ENCODE measurements at regions not wholly inside any gene's neighbourhood (a gene's known extent, or its start where the extent isn't known, plus 50 kb on each side); places are given as distances from the start of the nearest gene placed in this dataset.

DNA sequence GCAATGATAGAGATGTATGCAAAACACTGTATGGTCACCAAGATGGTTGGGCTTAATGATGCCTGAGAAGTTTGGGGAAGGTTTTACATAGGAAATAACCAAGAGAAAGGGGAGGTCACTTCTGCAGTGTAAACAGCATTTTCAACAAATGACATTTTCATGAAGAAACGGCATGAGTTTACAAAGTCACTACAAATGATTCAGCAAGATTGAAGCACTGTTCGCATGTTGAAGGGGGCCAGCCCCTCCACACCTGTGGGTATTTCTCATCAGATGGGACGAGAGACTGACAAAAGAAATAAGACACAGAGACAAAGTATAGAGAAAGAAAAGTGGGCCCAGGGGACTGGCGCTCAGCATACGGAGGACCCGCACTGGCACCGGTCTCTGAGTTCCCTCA lies 234.1 kb upstream of the POGK start:
- DNase-seq, result no peak
- H3K36me3 ChIP-seq, result no peaks in the 10 kb centered on the region
- H3K27ac ChIP-seq, result no peak overlapping the region
- no peak for TF ChIP-seq POLR2A (IDR thresholded peaks at IDR 0.05)
- TF ChIP-seq, protein P1, sequence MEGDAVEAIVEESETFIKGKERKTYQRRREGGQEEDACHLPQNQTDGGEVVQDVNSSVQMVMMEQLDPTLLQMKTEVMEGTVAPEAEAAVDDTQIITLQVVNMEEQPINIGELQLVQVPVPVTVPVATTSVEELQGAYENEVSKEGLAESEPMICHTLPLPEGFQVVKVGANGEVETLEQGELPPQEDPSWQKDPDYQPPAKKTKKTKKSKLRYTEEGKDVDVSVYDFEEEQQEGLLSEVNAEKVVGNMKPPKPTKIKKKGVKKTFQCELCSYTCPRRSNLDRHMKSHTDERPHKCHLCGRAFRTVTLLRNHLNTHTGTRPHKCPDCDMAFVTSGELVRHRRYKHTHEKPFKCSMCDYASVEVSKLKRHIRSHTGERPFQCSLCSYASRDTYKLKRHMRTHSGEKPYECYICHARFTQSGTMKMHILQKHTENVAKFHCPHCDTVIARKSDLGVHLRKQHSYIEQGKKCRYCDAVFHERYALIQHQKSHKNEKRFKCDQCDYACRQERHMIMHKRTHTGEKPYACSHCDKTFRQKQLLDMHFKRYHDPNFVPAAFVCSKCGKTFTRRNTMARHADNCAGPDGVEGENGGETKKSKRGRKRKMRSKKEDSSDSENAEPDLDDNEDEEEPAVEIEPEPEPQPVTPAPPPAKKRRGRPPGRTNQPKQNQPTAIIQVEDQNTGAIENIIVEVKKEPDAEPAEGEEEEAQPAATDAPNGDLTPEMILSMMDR (IDR thresholded peaks at IDR 0.05), result no peak
- H3K4me1 ChIP-seq, result no peaks in the 10 kb centered on the region
- H3K4me3 ChIP-seq, result no peak overlapping the region
- H3K9me3 ChIP-seq, result no peaks in the 10 kb centered on the region
- H3K27me3 ChIP-seq, result no peaks in the 10 kb centered on the region

DNA sequence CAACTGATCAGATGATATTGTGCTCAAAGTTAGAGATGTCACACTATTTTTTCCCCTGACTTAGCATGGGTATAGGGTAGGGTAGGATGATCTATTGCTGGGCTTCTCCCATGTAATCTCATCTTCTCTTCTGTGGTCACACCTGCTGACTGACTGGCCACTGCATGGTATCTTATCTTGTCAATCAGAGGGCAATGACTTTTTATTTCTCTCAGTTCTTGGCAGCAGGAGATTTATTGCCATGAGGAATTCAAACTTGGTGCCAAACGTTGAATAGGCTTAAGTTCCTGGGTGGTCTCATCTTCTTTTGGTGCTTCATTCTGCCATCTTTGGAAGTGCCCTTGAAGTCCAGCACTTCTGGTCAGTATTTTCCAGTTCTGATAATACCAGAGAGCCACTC lies 226.4 kb upstream of the POGK start:
- H3K9me3 ChIP-seq, result no peaks in the 10 kb centered on the region
- H3K4me3 ChIP-seq, result no peak overlapping the region
- no peaks in the 10 kb centered on the region for H3K36me3 ChIP-seq
- H3K27me3 ChIP-seq, result no peaks in the 10 kb centered on the region
- no peak overlapping the region for H3K27ac ChIP-seq
- no peaks in the 10 kb centered on the region for H3K4me1 ChIP-seq
- no peak for DNase-seq
- TF ChIP-seq, protein P1 (IDR thresholded peaks at IDR 0.05), result no peak
- no peak for TF ChIP-seq POLR2A (IDR thresholded peaks at IDR 0.05)

DNA sequence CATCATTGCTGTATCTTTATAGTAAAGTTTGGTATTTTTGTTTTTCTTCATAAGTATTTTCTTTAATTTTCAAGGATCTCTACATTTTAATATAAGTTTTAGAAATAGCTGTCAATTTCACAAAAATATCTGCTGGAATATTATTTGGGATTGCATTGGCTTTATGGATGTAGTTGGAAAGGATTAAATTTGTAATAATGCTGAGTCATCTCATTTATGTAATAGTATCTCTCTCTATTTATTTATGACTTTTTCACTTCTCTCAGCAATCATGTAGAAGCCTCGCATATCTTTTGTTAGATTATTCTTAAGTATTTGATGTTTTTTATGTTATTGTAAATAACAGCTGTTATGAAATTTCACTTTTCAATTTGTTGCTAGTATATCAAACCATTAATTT lies 223.1 kb upstream of the POGK start:
- H3K27me3 ChIP-seq, result no peaks in the 10 kb centered on the region
- H3K27ac ChIP-seq, result no peak overlapping the region
- no peaks in the 10 kb centered on the region for H3K4me1 ChIP-seq
- no peaks in the 10 kb centered on the region for H3K9me3 ChIP-seq
- TF ChIP-seq, protein P1 (IDR thresholded peaks at IDR 0.05), result no peak
- TF ChIP-seq POLR2A (IDR thresholded peaks at IDR 0.05), result no peak
- no peaks in the 10 kb centered on the region for H3K36me3 ChIP-seq
- H3K4me3 ChIP-seq, result no peak overlapping the region
- no peak for DNase-seq

DNA sequence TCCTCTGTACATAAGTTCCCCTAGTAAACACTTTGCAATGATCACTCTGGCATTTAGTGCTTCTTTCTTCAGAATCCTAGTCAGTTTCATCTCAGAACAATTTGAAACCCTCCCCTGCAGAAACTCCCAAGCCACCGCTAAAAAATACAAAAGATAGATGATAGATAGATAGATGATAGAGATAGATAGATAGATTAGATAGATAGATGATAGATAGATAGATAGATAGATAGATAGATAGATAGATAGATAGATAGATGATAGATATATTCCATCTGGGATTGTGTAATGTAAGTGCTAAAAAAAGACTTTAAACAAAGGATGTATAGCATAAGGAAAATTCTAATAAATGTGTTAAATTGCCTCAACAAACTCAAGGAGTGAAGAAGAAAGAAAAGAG lies 212.6 kb upstream of the POGK start:
- H3K9me3 ChIP-seq, result no peaks in the 10 kb centered on the region
- H3K36me3 ChIP-seq, result no peaks in the 10 kb centered on the region
- H3K27ac ChIP-seq, result no peak overlapping the region
- no peaks in the 10 kb centered on the region for H3K27me3 ChIP-seq
- no peak for TF ChIP-seq POLR2A (IDR thresholded peaks at IDR 0.05)
- TF ChIP-seq, protein P1 (IDR thresholded peaks at IDR 0.05), result no peak
- no peak overlapping the region for H3K4me3 ChIP-seq
- no peaks in the 10 kb centered on the region for H3K4me1 ChIP-seq
- DNase-seq, result no peak

DNA sequence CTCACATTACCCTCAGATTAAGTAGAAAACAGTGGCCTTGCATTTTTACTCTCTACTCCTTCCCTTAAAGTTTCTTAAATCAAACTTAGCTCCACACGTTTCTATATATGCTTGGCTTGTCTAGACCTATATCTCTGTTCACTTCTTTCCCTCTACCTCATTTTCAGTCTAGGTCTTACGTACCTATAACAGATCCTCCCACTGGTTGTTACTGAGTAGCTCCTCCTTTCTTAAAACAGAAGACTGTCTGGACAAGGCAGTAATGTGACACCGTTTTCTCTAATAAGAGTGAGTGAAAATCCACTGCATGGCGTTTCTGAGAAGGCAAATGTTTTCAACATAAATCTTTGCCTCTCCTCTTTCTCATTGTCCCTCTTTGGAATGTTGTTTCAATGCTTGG lies 211.7 kb upstream of the POGK start:
- Histone ChIP-seq H3K27ac (no peak overlapping the region), H3K4me1 (no peaks in the 10 kb centered on the region), H3K27me3 (no peaks in the 10 kb centered on the region), H3K9me3 (no peaks in the 10 kb centered on the region), H3K36me3 (no peaks in the 10 kb centered on the region), H3K4me3 (no peak overlapping the region)
- no peak for DNase-seq
- TF ChIP-seq, protein P1 (IDR thresholded peaks at IDR 0.05), result no peak
- TF ChIP-seq POLR2A (IDR thresholded peaks at IDR 0.05), result no peak

DNA sequence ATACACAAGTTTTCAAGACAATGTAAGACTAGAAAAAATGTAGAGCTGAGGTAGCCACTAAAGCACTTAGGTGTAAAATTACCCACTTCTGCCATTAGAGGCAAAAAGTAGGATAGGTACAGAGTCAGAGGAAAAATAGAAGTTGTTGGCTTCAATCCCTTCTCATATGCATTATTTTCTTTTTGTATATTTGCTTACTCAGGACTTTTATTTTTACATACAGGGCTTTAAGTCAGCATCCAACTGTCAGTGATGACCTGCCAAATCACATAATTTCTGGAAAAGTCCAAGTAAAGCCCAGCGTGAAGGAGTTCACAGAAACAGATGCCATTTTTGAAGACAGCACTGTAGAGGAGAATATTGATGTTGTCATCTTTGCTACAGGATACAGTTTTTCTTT lies 211.0 kb upstream of the POGK start:
- Histone ChIP-seq H3K27me3 (no peaks in the 10 kb centered on the region), H3K4me3 (no peak overlapping the region), H3K4me1 (no peaks in the 10 kb centered on the region), H3K27ac (no peak overlapping the region), H3K36me3 (no peaks in the 10 kb centered on the region), H3K9me3 (no peaks in the 10 kb centered on the region)
- no peak for DNase-seq
- TF ChIP-seq, protein P1 (IDR thresholded peaks at IDR 0.05), result no peak
- no peak for TF ChIP-seq POLR2A (IDR thresholded peaks at IDR 0.05)

All from Peyer's patch (tissue), 4 donors.